ENCODE measurements at regions not wholly inside any gene's neighbourhood (a gene's known extent, or its start where the extent isn't known, plus 50 kb on each side); places are given as distances from the start of the nearest gene placed in this dataset.
A peak's percentile ranks its signal among the peaks of the same experiment; 100 is the strongest.

GRCh38 chr9:89807682-89808075 lies 202.9 kb downstream of the GADD45G start:
- Histone ChIP-seq H3K4me1 (no peaks in the 10 kb centered on the region), H3K27me3 (no peaks in the 10 kb centered on the region), H3K9me3 (no peaks in the 10 kb centered on the region), H3K27ac (no peak overlapping the region), H3K36me3 (no peaks in the 10 kb centered on the region), H3K4me3 (no peak overlapping the region)
- DNase-seq (no peak), ATAC-seq (no peak)
- no peak for TF ChIP-seq CTCF (IDR thresholded peaks at IDR 0.05)
- intact Hi-C loops (cut with DNase I), result no loop called here

- intact Hi-C loops (cut with DNase I), result no loop called here
- Histone ChIP-seq H3K4me3 (no peak overlapping the region), H3K27me3 (no peaks in the 10 kb centered on the region), H3K9me3 (no peaks in the 10 kb centered on the region), H3K36me3 (no peaks in the 10 kb centered on the region), H3K4me1 (no peaks in the 10 kb centered on the region), H3K27ac (no peak overlapping the region)
- TF ChIP-seq CTCF (IDR thresholded peaks at IDR 0.05), result no peak
- ATAC-seq, result no peak
- DNase-seq, result no peak
Observed at GRCh38 chr9:89808076-89808755, 203.4 kb downstream of the GADD45G start.

- no peaks in the 10 kb centered on the region for H3K4me1 ChIP-seq
- no peak overlapping the region for H3K4me3 ChIP-seq
- H3K27me3 ChIP-seq, result no peaks in the 10 kb centered on the region
- intact Hi-C loops (cut with DNase I), result no loop called here
- TF ChIP-seq CTCF (IDR thresholded peaks at IDR 0.05), result no peak
- no peak overlapping the region for H3K27ac ChIP-seq
- ATAC-seq (no peak), DNase-seq (no peak)
- no peaks in the 10 kb centered on the region for H3K36me3 ChIP-seq
- H3K9me3 ChIP-seq, result no peaks in the 10 kb centered on the region
Observed at GRCh38 chr9:89808756-89809181, 204.0 kb downstream of the GADD45G start.

- intact Hi-C loops (cut with DNase I), result no loop called here
- no peaks in the 10 kb centered on the region for H3K36me3 ChIP-seq
- peaks cover 0 to 15% of the 10 kb centered on the region in 2 donors for H3K4me1 ChIP-seq
- H3K27me3 ChIP-seq, result no peaks in the 10 kb centered on the region
- no peak for DNase-seq
- H3K4me3 ChIP-seq, result no peak overlapping the region
- TF ChIP-seq CTCF (IDR thresholded peaks at IDR 0.05), result no peak
- H3K27ac ChIP-seq, result no peak overlapping the region
- H3K9me3 ChIP-seq, result no peaks in the 10 kb centered on the region
- ATAC-seq, result peak; percentile 74
Observed at GRCh38 chr9:89810431-89810830, 205.6 kb downstream of the GADD45G start.

GRCh38 chr9:89811356-89811755 lies 206.5 kb downstream of the GADD45G start:
- Histone ChIP-seq H3K27me3 (no peaks in the 10 kb centered on the region), H3K9me3 (no peaks in the 10 kb centered on the region), H3K36me3 (no peaks in the 10 kb centered on the region), H3K4me3 (no peak overlapping the region), H3K27ac (no peak overlapping the region), H3K4me1 (peaks cover 0 to 25% of the 10 kb centered on the region in 2 donors)
- intact Hi-C loops (cut with DNase I), result no loop called here
- TF ChIP-seq CTCF (IDR thresholded peaks at IDR 0.05), result no peak
- DNase-seq, result no peak
- no peak for ATAC-seq
